Body of pancreas (tissue), 4 donors: ENCODE measurements at regions not wholly inside any gene's neighbourhood (a gene's known extent, or its start where the extent isn't known, plus 50 kb on each side); places are given as distances from the start of the nearest gene placed in this dataset.

Experiments
- POLR2A ChIP-seq, 3 donors: fragments of 450-650 bp; IDR thresholded peaks; one replicate each; pipeline ENCODE4 v1.6.1; 2016; ENCODE audit warnings: antibody characterized with exemption in 3 of 3, mild to moderate bottlenecking in 2 of 3
- TF ChIP-seq, protein P1 (sequence below), 7 experiments: fragments of 450-650 bp in 4 of 7; fragments of 200-600 bp in 3 of 7; sonication (generic) in 3 of 7; IDR thresholded peaks; one replicate each; pipeline ENCODE4 v1.5.1; 2016 to 2019; ENCODE audit warnings: antibody characterized with exemption in 7 of 7

- no peak for TF ChIP-seq POLR2A (IDR thresholded peaks at IDR 0.05)
- TF ChIP-seq, protein P1, sequence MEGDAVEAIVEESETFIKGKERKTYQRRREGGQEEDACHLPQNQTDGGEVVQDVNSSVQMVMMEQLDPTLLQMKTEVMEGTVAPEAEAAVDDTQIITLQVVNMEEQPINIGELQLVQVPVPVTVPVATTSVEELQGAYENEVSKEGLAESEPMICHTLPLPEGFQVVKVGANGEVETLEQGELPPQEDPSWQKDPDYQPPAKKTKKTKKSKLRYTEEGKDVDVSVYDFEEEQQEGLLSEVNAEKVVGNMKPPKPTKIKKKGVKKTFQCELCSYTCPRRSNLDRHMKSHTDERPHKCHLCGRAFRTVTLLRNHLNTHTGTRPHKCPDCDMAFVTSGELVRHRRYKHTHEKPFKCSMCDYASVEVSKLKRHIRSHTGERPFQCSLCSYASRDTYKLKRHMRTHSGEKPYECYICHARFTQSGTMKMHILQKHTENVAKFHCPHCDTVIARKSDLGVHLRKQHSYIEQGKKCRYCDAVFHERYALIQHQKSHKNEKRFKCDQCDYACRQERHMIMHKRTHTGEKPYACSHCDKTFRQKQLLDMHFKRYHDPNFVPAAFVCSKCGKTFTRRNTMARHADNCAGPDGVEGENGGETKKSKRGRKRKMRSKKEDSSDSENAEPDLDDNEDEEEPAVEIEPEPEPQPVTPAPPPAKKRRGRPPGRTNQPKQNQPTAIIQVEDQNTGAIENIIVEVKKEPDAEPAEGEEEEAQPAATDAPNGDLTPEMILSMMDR (IDR thresholded peaks at IDR 0.05) = no peak
These were observed 130.9 kb upstream of the MPPED2 start for GRCh38 chr11:30717009-30717408.
